ENCODE measurements at regions not wholly inside any gene's neighbourhood (a gene's known extent, or its start where the extent isn't known, plus 50 kb on each side); places are given as distances from the start of the nearest gene placed in this dataset.

GRCh38 chr4:123954220-123954619, 557.6 kb downstream of the SPRY1 start:
- TF ChIP-seq, protein P1, sequence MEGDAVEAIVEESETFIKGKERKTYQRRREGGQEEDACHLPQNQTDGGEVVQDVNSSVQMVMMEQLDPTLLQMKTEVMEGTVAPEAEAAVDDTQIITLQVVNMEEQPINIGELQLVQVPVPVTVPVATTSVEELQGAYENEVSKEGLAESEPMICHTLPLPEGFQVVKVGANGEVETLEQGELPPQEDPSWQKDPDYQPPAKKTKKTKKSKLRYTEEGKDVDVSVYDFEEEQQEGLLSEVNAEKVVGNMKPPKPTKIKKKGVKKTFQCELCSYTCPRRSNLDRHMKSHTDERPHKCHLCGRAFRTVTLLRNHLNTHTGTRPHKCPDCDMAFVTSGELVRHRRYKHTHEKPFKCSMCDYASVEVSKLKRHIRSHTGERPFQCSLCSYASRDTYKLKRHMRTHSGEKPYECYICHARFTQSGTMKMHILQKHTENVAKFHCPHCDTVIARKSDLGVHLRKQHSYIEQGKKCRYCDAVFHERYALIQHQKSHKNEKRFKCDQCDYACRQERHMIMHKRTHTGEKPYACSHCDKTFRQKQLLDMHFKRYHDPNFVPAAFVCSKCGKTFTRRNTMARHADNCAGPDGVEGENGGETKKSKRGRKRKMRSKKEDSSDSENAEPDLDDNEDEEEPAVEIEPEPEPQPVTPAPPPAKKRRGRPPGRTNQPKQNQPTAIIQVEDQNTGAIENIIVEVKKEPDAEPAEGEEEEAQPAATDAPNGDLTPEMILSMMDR (conservative IDR thresholded peaks at IDR 0.05): no peak
- no peak for TF ChIP-seq ZFX (IDR thresholded peaks at IDR 0.05)
